SU-DHL-6 (cell line): ENCODE measurements at regions not wholly inside any gene's neighbourhood (a gene's known extent, or its start where the extent isn't known, plus 50 kb on each side); places are given as distances from the start of the nearest gene placed in this dataset.

Source experiments
- H2AFZ ChIP-seq: fragments of 200-600 bp; sonication (generic); 2 replicates; pipeline ENCODE4 v1.6.1; 2014; ENCODE audit warnings: low read depth, mild to moderate bottlenecking, moderate library complexity, mixed read lengths, antibody characterized with exemption, low read length; ENCODE audit not compliant: severe bottlenecking
- H3F3A ChIP-seq: fragments of 200-600 bp; shearing (Covaris generic); 2 replicates; pipeline ENCODE4 v1.6.0; 2016; ENCODE audit warnings: antibody characterized with exemption, mild to moderate bottlenecking; ENCODE audit not compliant: insufficient read depth
- H3K27ac ChIP-seq: fragments of 200-600 bp; sonication (generic); 2 replicates; pipeline ENCODE4 v1.5.1; 2016; ENCODE audit warnings: low read depth, mild to moderate bottlenecking, low read length, moderate library complexity, mixed read lengths
- H3K27me3 ChIP-seq: fragments of 200-600 bp; sonication (generic), shearing (Covaris generic); 2 replicates; pipeline ENCODE4 v1.6.0; 2014; ENCODE audit warnings: mild to moderate bottlenecking, low read length
- H3K36me3 ChIP-seq: fragments of 200-600 bp; sonication (generic); 2 replicates; pipeline ENCODE4 v1.6.1; 2014; ENCODE audit warnings: mild to moderate bottlenecking, low read length, mixed read lengths
- H3K4me2 ChIP-seq: fragments of 300-600, 200-600 bp; shearing (Covaris generic), sonication (generic); 2 replicates; pipeline ENCODE4 v1.6.0; 2014; ENCODE audit warnings: low read length, low read depth, mild to moderate bottlenecking; ENCODE audit not compliant: poor library complexity, severe bottlenecking
- H3K4me3 ChIP-seq: fragments of 200-600 bp; sonication (generic); 2 replicates; pipeline ENCODE4 v1.5.1; 2014; ENCODE audit warnings: antibody characterized with exemption, low read length, mild to moderate bottlenecking, mixed read lengths; ENCODE audit not compliant: insufficient read depth, poor library complexity, severe bottlenecking
- H3K79me2 ChIP-seq: fragments of 200-600 bp; sonication (generic); 2 replicates; pipeline ENCODE4 v1.6.1; 2014; ENCODE audit warnings: mild to moderate bottlenecking, low read length, moderate library complexity; ENCODE audit not compliant: insufficient read depth
- H3K9ac ChIP-seq: fragments of 200-600 bp; sonication (generic); 2 replicates; pipeline ENCODE4 v1.7.0; 2014; ENCODE audit warnings: mild to moderate bottlenecking, low read length
- H3K9me2 ChIP-seq: fragments of 200-600 bp; sonication (generic); replicated peaks from 2 replicates; pipeline ENCODE4 v1.6.1; 2014; ENCODE audit warnings: low read length; ENCODE audit not compliant: insufficient read depth
- H3K9me3 ChIP-seq: fragments of 200-600 bp; sonication (generic); 2 replicates; pipeline ENCODE4 v1.6.1; 2014; ENCODE audit warnings: low read length, mixed read lengths; ENCODE audit not compliant: insufficient read depth
- H4K20me1 ChIP-seq: fragments of 200-600 bp; sonication (generic); 2 replicates; pipeline ENCODE4 v1.6.1; 2014; ENCODE audit warnings: low read depth, mild to moderate bottlenecking, antibody characterized with exemption, low read length, moderate library complexity, mixed read lengths
- CTCF ChIP-seq: fragments of 200-600 bp; sonication (generic); IDR thresholded peaks from one replicate; pipeline ENCODE4 v1.5.1; 2017; ENCODE audit warnings: antibody characterized with exemption, mild to moderate bottlenecking, low read length, moderate library complexity; ENCODE audit not compliant: insufficient read depth, poor library complexity, severe bottlenecking
- EZH2phosphoT487 ChIP-seq: fragments of 200-600 bp; sonication (generic), shearing (Covaris generic); conservative IDR thresholded peaks from 2 replicates; pipeline ENCODE4 v1.6.1; 2018; ENCODE audit warnings: mild to moderate bottlenecking, antibody characterized with exemption, low read length, moderate library complexity, mixed read lengths

GRCh38 chr3:67145738-67146137 is 147.6 kb downstream of the KBTBD8 start:
- no peak overlapping the region for H3K9ac ChIP-seq
- H3K4me2 ChIP-seq, result no peak overlapping the region
- TF ChIP-seq EZH2phosphoT487, result no peak
- TF ChIP-seq CTCF, result no peak
- H2AFZ ChIP-seq, result no peak overlapping the region
- no peaks in the 10 kb centered on the region for H3K36me3 ChIP-seq
- no peak overlapping the region for H3K27ac ChIP-seq
- no peaks in the 10 kb centered on the region for H3F3A ChIP-seq
- no peaks in the 10 kb centered on the region for H3K79me2 ChIP-seq
- no peaks in the 10 kb centered on the region for H3K9me2 ChIP-seq
- no peaks in the 10 kb centered on the region for H3K27me3 ChIP-seq
- H3K9me3 ChIP-seq, result no peaks in the 10 kb centered on the region
- no peaks in the 10 kb centered on the region for H4K20me1 ChIP-seq
- H3K4me3 ChIP-seq, result no peak overlapping the region

GRCh38 chr3:67154429-67154828 is 156.3 kb downstream of the KBTBD8 start:
- no peaks in the 10 kb centered on the region for H3K27me3 ChIP-seq
- no peak overlapping the region for H3K27ac ChIP-seq
- H3F3A ChIP-seq, result no peaks in the 10 kb centered on the region
- TF ChIP-seq CTCF, result no peak
- no peak for TF ChIP-seq EZH2phosphoT487
- H3K9me3 ChIP-seq, result no peaks in the 10 kb centered on the region
- H4K20me1 ChIP-seq, result no peaks in the 10 kb centered on the region
- H3K9me2 ChIP-seq, result no peaks in the 10 kb centered on the region
- no peak overlapping the region for H2AFZ ChIP-seq
- no peaks in the 10 kb centered on the region for H3K79me2 ChIP-seq
- no peaks in the 10 kb centered on the region for H3K36me3 ChIP-seq
- H3K9ac ChIP-seq, result no peak overlapping the region
- no peak overlapping the region for H3K4me3 ChIP-seq
- H3K4me2 ChIP-seq, result no peak overlapping the region

GRCh38 chr3:67167481-67167880 is 169.4 kb downstream of the KBTBD8 start:
- H3K36me3 ChIP-seq, result no peaks in the 10 kb centered on the region
- no peak overlapping the region for H2AFZ ChIP-seq
- no peak overlapping the region for H3K4me3 ChIP-seq
- H3K9ac ChIP-seq, result no peak overlapping the region
- H3K79me2 ChIP-seq, result no peaks in the 10 kb centered on the region
- no peaks in the 10 kb centered on the region for H3K27me3 ChIP-seq
- TF ChIP-seq EZH2phosphoT487 (no peak), CTCF (no peak)
- H3K9me2 ChIP-seq, result peaks cover 3% of the 10 kb centered on the region; the same call in 1 of the 2 replicates
- H3K9me3 ChIP-seq, result no peaks in the 10 kb centered on the region
- H3K27ac ChIP-seq, result no peak overlapping the region
- H3F3A ChIP-seq, result no peaks in the 10 kb centered on the region
- no peaks in the 10 kb centered on the region for H4K20me1 ChIP-seq
- no peak overlapping the region for H3K4me2 ChIP-seq
